Neural cell (in vitro differentiated cells): ENCODE measurements at regions not wholly inside any gene's neighbourhood (a gene's known extent, or its start where the extent isn't known, plus 50 kb on each side); places are given as distances from the start of the nearest gene placed in this dataset.

Experiments used
- CTCF ChIP-seq: fragments of 450-650 bp; IDR thresholded peaks from 2 replicates; pipeline ENCODE4 v1.5.1; 2014; ENCODE audit warnings: antibody characterized with exemption, mild to moderate bottlenecking, moderate library complexity; ENCODE audit not compliant: poor library complexity, severe bottlenecking
- EP300 ChIP-seq: fragments of 450-650 bp; conservative IDR thresholded peaks from 2 replicates; pipeline ENCODE4 v1.6.1; 2014; ENCODE audit warnings: antibody characterized with exemption, mild to moderate bottlenecking, moderate library complexity; ENCODE audit not compliant: poor library complexity, severe bottlenecking
- EZH2 ChIP-seq: fragments of 200-600, 300-800 bp; shearing (Covaris generic), sonication (generic); IDR thresholded peaks from 2 replicates; pipeline ENCODE4 v1.6.1; 2014; ENCODE audit warnings: antibody characterized with exemption, low read length, borderline replicate concordance, mild to moderate bottlenecking; ENCODE audit not compliant: insufficient read depth, poor library complexity, severe bottlenecking
- MXI1 ChIP-seq: fragments of 450-650 bp; conservative IDR thresholded peaks from 2 replicates; pipeline ENCODE4 v1.6.1; 2014; ENCODE audit warnings: antibody characterized with exemption, mild to moderate bottlenecking; ENCODE audit not compliant: poor library complexity, severe bottlenecking
- POLR2AphosphoS5 ChIP-seq: IDR thresholded peaks from 2 replicates; pipeline ENCODE4 v1.6.1; 2012
- RAD21 ChIP-seq: fragments of 450-650 bp; conservative IDR thresholded peaks from 2 replicates; pipeline ENCODE4 v1.6.1; 2014; ENCODE audit warnings: antibody characterized with exemption, mild to moderate bottlenecking, moderate library complexity
- SMC3 ChIP-seq: fragments of 450-650 bp; conservative IDR thresholded peaks from 2 replicates; pipeline ENCODE4 v1.6.1; 2014; ENCODE audit warnings: antibody characterized with exemption, mild to moderate bottlenecking, moderate library complexity; ENCODE audit not compliant: poor library complexity
- TAF1 ChIP-seq: IDR thresholded peaks from 2 replicates; pipeline ENCODE4 v1.6.1; 2012; ENCODE audit warnings: low read depth
- TF ChIP-seq, protein P1 (sequence below): IDR thresholded peaks from 2 replicates; pipeline ENCODE4 v1.6.1; 2012; ENCODE audit warnings: borderline replicate concordance

DNA sequence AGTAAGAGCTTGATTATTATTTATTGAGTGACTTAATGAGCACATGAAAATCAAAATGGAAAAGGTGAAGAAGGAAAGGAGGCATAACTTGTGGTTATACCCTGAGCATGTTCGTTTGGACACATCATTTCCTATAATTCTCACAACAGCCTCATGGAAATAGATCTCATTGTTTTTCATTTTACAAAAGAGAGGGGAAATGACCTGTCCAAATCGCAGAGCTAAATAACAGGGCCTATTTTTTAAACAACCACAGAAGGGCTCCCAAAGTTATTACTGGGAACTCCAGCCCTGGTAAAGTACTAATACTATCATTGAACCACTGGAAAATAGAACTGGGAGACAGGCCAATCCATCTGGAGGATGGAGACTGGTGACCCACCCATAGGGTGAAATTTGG is 317.7 kb upstream of the C16orf82 start:
- TF ChIP-seq, protein P1, sequence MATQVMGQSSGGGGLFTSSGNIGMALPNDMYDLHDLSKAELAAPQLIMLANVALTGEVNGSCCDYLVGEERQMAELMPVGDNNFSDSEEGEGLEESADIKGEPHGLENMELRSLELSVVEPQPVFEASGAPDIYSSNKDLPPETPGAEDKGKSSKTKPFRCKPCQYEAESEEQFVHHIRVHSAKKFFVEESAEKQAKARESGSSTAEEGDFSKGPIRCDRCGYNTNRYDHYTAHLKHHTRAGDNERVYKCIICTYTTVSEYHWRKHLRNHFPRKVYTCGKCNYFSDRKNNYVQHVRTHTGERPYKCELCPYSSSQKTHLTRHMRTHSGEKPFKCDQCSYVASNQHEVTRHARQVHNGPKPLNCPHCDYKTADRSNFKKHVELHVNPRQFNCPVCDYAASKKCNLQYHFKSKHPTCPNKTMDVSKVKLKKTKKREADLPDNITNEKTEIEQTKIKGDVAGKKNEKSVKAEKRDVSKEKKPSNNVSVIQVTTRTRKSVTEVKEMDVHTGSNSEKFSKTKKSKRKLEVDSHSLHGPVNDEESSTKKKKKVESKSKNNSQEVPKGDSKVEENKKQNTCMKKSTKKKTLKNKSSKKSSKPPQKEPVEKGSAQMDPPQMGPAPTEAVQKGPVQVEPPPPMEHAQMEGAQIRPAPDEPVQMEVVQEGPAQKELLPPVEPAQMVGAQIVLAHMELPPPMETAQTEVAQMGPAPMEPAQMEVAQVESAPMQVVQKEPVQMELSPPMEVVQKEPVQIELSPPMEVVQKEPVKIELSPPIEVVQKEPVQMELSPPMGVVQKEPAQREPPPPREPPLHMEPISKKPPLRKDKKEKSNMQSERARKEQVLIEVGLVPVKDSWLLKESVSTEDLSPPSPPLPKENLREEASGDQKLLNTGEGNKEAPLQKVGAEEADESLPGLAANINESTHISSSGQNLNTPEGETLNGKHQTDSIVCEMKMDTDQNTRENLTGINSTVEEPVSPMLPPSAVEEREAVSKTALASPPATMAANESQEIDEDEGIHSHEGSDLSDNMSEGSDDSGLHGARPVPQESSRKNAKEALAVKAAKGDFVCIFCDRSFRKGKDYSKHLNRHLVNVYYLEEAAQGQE: no peak
- TF ChIP-seq TAF1: no peak
- TF ChIP-seq SMC3: no peak
- TF ChIP-seq CTCF: no peak
- TF ChIP-seq EZH2: no peak
- TF ChIP-seq EP300: no peak
- TF ChIP-seq MXI1: no peak
- no peak for TF ChIP-seq POLR2AphosphoS5
- TF ChIP-seq RAD21: no peak
